SU-DHL-6 (cell line): ENCODE measurements at regions not wholly inside any gene's neighbourhood (a gene's known extent, or its start where the extent isn't known, plus 50 kb on each side); places are given as distances from the start of the nearest gene placed in this dataset.

Source experiments
- H2AFZ ChIP-seq: fragments of 200-600 bp; sonication (generic); 2 replicates; pipeline ENCODE4 v1.6.1; 2014; ENCODE audit warnings: low read depth, mild to moderate bottlenecking, moderate library complexity, mixed read lengths, antibody characterized with exemption, low read length; ENCODE audit not compliant: severe bottlenecking
- H3F3A ChIP-seq: fragments of 200-600 bp; shearing (Covaris generic); 2 replicates; pipeline ENCODE4 v1.6.0; 2016; ENCODE audit warnings: antibody characterized with exemption, mild to moderate bottlenecking; ENCODE audit not compliant: insufficient read depth
- H3K27ac ChIP-seq: fragments of 200-600 bp; sonication (generic); 2 replicates; pipeline ENCODE4 v1.5.1; 2016; ENCODE audit warnings: low read depth, mild to moderate bottlenecking, low read length, moderate library complexity, mixed read lengths
- H3K27me3 ChIP-seq: fragments of 200-600 bp; sonication (generic), shearing (Covaris generic); 2 replicates; pipeline ENCODE4 v1.6.0; 2014; ENCODE audit warnings: mild to moderate bottlenecking, low read length
- H3K36me3 ChIP-seq: fragments of 200-600 bp; sonication (generic); 2 replicates; pipeline ENCODE4 v1.6.1; 2014; ENCODE audit warnings: mild to moderate bottlenecking, low read length, mixed read lengths
- H3K4me2 ChIP-seq: fragments of 300-600, 200-600 bp; shearing (Covaris generic), sonication (generic); 2 replicates; pipeline ENCODE4 v1.6.0; 2014; ENCODE audit warnings: low read length, low read depth, mild to moderate bottlenecking; ENCODE audit not compliant: poor library complexity, severe bottlenecking
- H3K4me3 ChIP-seq: fragments of 200-600 bp; sonication (generic); 2 replicates; pipeline ENCODE4 v1.5.1; 2014; ENCODE audit warnings: antibody characterized with exemption, low read length, mild to moderate bottlenecking, mixed read lengths; ENCODE audit not compliant: insufficient read depth, poor library complexity, severe bottlenecking
- H3K79me2 ChIP-seq: fragments of 200-600 bp; sonication (generic); 2 replicates; pipeline ENCODE4 v1.6.1; 2014; ENCODE audit warnings: mild to moderate bottlenecking, low read length, moderate library complexity; ENCODE audit not compliant: insufficient read depth
- H3K9ac ChIP-seq: fragments of 200-600 bp; sonication (generic); 2 replicates; pipeline ENCODE4 v1.7.0; 2014; ENCODE audit warnings: mild to moderate bottlenecking, low read length
- H3K9me2 ChIP-seq: fragments of 200-600 bp; sonication (generic); replicated peaks from 2 replicates; pipeline ENCODE4 v1.6.1; 2014; ENCODE audit warnings: low read length; ENCODE audit not compliant: insufficient read depth
- H3K9me3 ChIP-seq: fragments of 200-600 bp; sonication (generic); 2 replicates; pipeline ENCODE4 v1.6.1; 2014; ENCODE audit warnings: low read length, mixed read lengths; ENCODE audit not compliant: insufficient read depth
- H4K20me1 ChIP-seq: fragments of 200-600 bp; sonication (generic); 2 replicates; pipeline ENCODE4 v1.6.1; 2014; ENCODE audit warnings: low read depth, mild to moderate bottlenecking, antibody characterized with exemption, low read length, moderate library complexity, mixed read lengths
- EZH2phosphoT487 ChIP-seq: fragments of 200-600 bp; sonication (generic), shearing (Covaris generic); conservative IDR thresholded peaks from 2 replicates; pipeline ENCODE4 v1.6.1; 2018; ENCODE audit warnings: mild to moderate bottlenecking, antibody characterized with exemption, low read length, moderate library complexity, mixed read lengths
- TF ChIP-seq, protein P1 (sequence below): fragments of 200-600 bp; sonication (generic); IDR thresholded peaks from one replicate; pipeline ENCODE4 v1.5.1; 2017; ENCODE audit warnings: antibody characterized with exemption, mild to moderate bottlenecking, low read length, moderate library complexity; ENCODE audit not compliant: insufficient read depth, poor library complexity, severe bottlenecking

DNA sequence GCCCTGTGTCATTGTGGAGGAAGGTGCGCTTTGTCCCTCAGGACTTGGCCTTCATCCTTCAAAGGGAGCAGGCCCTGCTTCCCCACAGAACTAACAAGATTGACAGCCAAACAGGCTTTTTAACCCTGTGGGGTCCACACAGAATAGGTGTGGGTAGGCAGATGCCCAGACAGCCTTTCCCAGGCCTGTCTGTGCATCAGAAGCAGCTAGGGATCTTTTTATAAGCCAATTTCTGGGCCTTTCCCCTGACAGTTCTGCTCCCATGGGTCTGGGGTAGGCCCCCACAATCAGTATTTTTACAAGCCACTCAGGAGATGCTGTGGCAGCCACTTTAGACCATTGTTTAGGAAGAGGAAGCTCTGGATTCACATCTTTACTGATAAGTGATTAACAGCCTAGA, 69.2 kb downstream of the MRPL46 start:
- H3K79me2 ChIP-seq, result no peaks in the 10 kb centered on the region
- H3K4me3 ChIP-seq, result no peak overlapping the region
- H3K9me2 ChIP-seq, result no peaks in the 10 kb centered on the region
- no peak overlapping the region for H2AFZ ChIP-seq
- H4K20me1 ChIP-seq, result no peaks in the 10 kb centered on the region
- H3K27ac ChIP-seq, result no peak overlapping the region
- no peaks in the 10 kb centered on the region for H3K36me3 ChIP-seq
- no peaks in the 10 kb centered on the region for H3K9me3 ChIP-seq
- H3F3A ChIP-seq, result peaks cover 14% of the 10 kb centered on the region
- no peaks in the 10 kb centered on the region for H3K27me3 ChIP-seq
- no peak overlapping the region for H3K4me2 ChIP-seq
- TF ChIP-seq EZH2phosphoT487, result no peak
- TF ChIP-seq, protein P1, sequence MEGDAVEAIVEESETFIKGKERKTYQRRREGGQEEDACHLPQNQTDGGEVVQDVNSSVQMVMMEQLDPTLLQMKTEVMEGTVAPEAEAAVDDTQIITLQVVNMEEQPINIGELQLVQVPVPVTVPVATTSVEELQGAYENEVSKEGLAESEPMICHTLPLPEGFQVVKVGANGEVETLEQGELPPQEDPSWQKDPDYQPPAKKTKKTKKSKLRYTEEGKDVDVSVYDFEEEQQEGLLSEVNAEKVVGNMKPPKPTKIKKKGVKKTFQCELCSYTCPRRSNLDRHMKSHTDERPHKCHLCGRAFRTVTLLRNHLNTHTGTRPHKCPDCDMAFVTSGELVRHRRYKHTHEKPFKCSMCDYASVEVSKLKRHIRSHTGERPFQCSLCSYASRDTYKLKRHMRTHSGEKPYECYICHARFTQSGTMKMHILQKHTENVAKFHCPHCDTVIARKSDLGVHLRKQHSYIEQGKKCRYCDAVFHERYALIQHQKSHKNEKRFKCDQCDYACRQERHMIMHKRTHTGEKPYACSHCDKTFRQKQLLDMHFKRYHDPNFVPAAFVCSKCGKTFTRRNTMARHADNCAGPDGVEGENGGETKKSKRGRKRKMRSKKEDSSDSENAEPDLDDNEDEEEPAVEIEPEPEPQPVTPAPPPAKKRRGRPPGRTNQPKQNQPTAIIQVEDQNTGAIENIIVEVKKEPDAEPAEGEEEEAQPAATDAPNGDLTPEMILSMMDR, result no peak
- H3K9ac ChIP-seq, result no peak overlapping the region

DNA sequence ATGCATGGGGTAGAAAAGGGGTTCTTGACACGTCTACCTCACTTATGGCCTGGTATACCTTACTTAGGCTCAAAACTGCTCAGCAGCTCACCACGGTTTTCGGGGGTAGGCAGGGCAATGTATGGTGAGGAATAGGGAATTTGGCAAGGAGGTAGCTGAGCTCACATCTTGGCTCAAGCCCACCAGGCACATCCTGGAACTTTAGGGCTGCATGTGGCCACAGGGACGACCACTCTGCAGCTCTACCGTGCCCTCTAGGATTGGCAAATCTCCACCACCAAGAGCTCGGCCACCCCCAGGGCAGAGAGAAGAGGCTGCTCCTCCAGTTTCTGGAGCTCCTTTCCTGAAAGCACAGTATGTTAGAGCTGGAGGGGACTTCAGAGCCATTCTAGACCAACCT, 69.7 kb downstream of the MRPL46 start:
- H4K20me1 ChIP-seq, result no peaks in the 10 kb centered on the region
- no peak overlapping the region for H3K27ac ChIP-seq
- no peaks in the 10 kb centered on the region for H3K9me3 ChIP-seq
- no peaks in the 10 kb centered on the region for H3K9me2 ChIP-seq
- no peak overlapping the region for H3K9ac ChIP-seq
- H3K27me3 ChIP-seq, result no peaks in the 10 kb centered on the region
- H3K79me2 ChIP-seq, result no peaks in the 10 kb centered on the region
- no peaks in the 10 kb centered on the region for H3K36me3 ChIP-seq
- no peak overlapping the region for H3K4me2 ChIP-seq
- H3K4me3 ChIP-seq, result no peak overlapping the region
- no peak for TF ChIP-seq EZH2phosphoT487
- TF ChIP-seq, protein P1, result no peak
- H2AFZ ChIP-seq, result no peak overlapping the region
- peaks cover 9% of the 10 kb centered on the region for H3F3A ChIP-seq

DNA sequence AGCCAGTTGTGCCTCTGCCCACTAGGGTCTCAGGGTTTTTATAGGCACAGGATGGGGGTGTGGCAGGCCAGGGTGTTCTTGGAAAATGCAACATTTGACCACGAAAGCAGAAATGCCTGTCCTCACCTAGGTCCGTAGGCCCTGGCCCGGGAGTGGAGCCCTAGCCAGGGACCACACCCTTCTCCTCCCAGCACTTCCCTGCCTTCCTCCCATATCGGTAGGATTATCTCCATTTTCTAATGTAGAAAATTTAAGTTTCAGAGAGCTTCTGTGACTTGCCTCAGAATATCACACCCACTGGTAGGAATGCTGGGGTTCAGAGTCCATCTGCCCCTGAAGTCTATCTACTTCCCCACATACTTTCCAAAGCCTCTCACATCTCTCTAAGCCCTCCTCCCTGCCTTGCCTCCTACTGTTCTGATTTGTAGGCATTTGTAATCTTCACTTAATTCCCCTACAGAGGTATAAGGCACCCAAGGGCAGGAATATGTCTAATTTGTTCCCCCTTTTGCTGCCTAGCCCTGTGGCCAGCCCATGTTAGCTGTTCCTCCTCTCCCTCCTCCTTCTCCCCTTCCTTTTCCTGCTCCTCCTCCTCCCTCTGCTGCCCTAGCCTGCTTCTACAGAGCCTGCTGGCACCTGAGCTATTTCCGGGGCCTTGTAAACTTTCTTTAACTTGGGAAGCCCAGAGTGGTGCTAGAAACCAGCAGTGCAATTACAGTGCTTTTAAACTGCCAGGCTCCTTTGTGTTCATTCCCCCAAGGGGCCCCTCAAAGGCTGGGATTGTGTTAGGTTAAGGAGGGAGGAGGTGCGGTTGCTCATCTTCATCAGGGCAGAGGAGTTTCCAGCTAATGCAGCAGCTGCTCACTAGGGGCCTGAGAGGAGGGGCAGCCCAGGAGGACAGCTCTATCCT, 71.1 kb downstream of the MRPL46 start:
- H4K20me1 ChIP-seq, result no peaks in the 10 kb centered on the region
- H3F3A ChIP-seq, result no peaks in the 10 kb centered on the region
- H3K4me3 ChIP-seq, result no peak overlapping the region
- no peak overlapping the region for H3K9ac ChIP-seq
- H2AFZ ChIP-seq, result no peak overlapping the region
- H3K9me2 ChIP-seq, result no peaks in the 10 kb centered on the region
- no peaks in the 10 kb centered on the region for H3K9me3 ChIP-seq
- H3K4me2 ChIP-seq, result no peak overlapping the region
- no peaks in the 10 kb centered on the region for H3K79me2 ChIP-seq
- no peaks in the 10 kb centered on the region for H3K27me3 ChIP-seq
- no peak overlapping the region for H3K27ac ChIP-seq
- no peaks in the 10 kb centered on the region for H3K36me3 ChIP-seq
- TF ChIP-seq, protein P1, result no peak
- TF ChIP-seq EZH2phosphoT487, result no peak
